GM12875 (cell line): ENCODE measurements at regions not wholly inside any gene's neighbourhood (a gene's known extent, or its start where the extent isn't known, plus 50 kb on each side); places are given as distances from the start of the nearest gene placed in this dataset.
"Not testable (repeated sequence)": the region's sequence is repeated elsewhere in the genome, so short reads cannot be mapped to it uniquely, and the experiment has no call there.

Experiments
- H3K4me3 ChIP-seq: one replicate; pipeline ENCODE4 v1.5.1; 2011; ENCODE audit warnings: low read depth, low read length, control low read depth
- CTCF ChIP-seq: IDR thresholded peaks from 2 replicates; pipeline ENCODE4 v1.5.1; 2011; ENCODE audit warnings: low read depth, mild to moderate bottlenecking, control low read depth, inconsistent platforms, low read length, moderate library complexity, borderline replicate concordance; ENCODE audit not compliant: insufficient read depth

- H3K4me3 ChIP-seq: no peak overlapping the region
- TF ChIP-seq CTCF: no peak
Measured at GRCh38 chr11:109062445-109062844, 359.5 kb upstream of the C11orf87 start.

GRCh38 chr11:109062871-109063270 lies 359.1 kb upstream of the C11orf87 start:
- no peak for TF ChIP-seq CTCF
- no peak overlapping the region for H3K4me3 ChIP-seq

- H3K4me3 ChIP-seq: not testable (repeated sequence)
Measured at GRCh38 chr11:109064618-109065311, 357.2 kb upstream of the C11orf87 start.

GRCh38 chr11:109071262-109071661 lies 350.7 kb upstream of the C11orf87 start:
- TF ChIP-seq CTCF: no peak

GRCh38 chr11:109071712-109072524 lies 350.1 kb upstream of the C11orf87 start:
- no peak overlapping the region for H3K4me3 ChIP-seq
- TF ChIP-seq CTCF: no peak

More at GRCh38 chr11:109071262-109071661, 350.7 kb upstream of the C11orf87 start:
- H3K4me3 ChIP-seq: no peak overlapping the region

- no peak overlapping the region for H3K4me3 ChIP-seq
- TF ChIP-seq CTCF: no peak
Measured at GRCh38 chr11:109073032-109073822, 348.8 kb upstream of the C11orf87 start.

GRCh38 chr11:109075976-109076375 lies 346.0 kb upstream of the C11orf87 start:
- no peak for TF ChIP-seq CTCF
- H3K4me3 ChIP-seq: no peak overlapping the region
